Epithelial cell of esophagus (primary cell): ENCODE measurements at regions not wholly inside any gene's neighbourhood (a gene's known extent, or its start where the extent isn't known, plus 50 kb on each side); places are given as distances from the start of the nearest gene placed in this dataset.
"Not testable (repeated sequence)": the region's sequence is repeated elsewhere in the genome, so short reads cannot be mapped to it uniquely, and the experiment has no call there.

Experiments used
- DNase-seq: peaks from one replicate; pipeline ENCODE4 v3.0.0; 2010; ENCODE audit warnings: low read depth
- H3K4me3 ChIP-seq: 2 replicates; pipeline ENCODE4 v1.5.1; 2011; ENCODE audit warnings: mild to moderate bottlenecking, low read length, control low read depth
- CTCF ChIP-seq: IDR thresholded peaks from 2 replicates; pipeline ENCODE4 v1.5.1; 2011; ENCODE audit warnings: low read depth, mild to moderate bottlenecking, low read length, control low read depth, inconsistent platforms; ENCODE audit not compliant: insufficient read depth; ENCODE audit errors: missing control alignments

GRCh38 chr5:154538492-154538891, 60.5 kb upstream of the HAND1 start:
- H3K4me3 ChIP-seq: no peak overlapping the region
- no peak for TF ChIP-seq CTCF
- no peak for DNase-seq

- H3K4me3 ChIP-seq, DNase-seq: not testable (repeated sequence)
Measured at GRCh38 chr5:154536439-154536838, 58.4 kb upstream of the HAND1 start.

GRCh38 chr5:154535535-154535934, 57.5 kb upstream of the HAND1 start:
- no peak for TF ChIP-seq CTCF
- no peak overlapping the region for H3K4me3 ChIP-seq
- no peak for DNase-seq

GRCh38 chr5:154534457-154535050, 56.5 kb upstream of the HAND1 start:
- no peak overlapping the region for H3K4me3 ChIP-seq
- no peak for TF ChIP-seq CTCF
- no peak for DNase-seq

GRCh38 chr5:154529282-154529681, 51.3 kb upstream of the HAND1 start:
- DNase-seq: no peak
- TF ChIP-seq CTCF: no peak
- no peak overlapping the region for H3K4me3 ChIP-seq

- no peak for TF ChIP-seq CTCF
- no peak for DNase-seq
- H3K4me3 ChIP-seq: no peak overlapping the region
Measured at GRCh38 chr5:154528005-154528594, 50.1 kb upstream of the HAND1 start.
